ENCODE measurements at regions not wholly inside any gene's neighbourhood (a gene's known extent, or its start where the extent isn't known, plus 50 kb on each side); places are given as distances from the start of the nearest gene placed in this dataset.

- FAIRE-seq, result no peak
- no peak for TF ChIP-seq CTCF (IDR thresholded peaks at IDR 0.05; ENCODE audit: insufficient read depth, missing control alignments)
Measured at GRCh38 chr2:195545811-195546210, 111.2 kb upstream of the SLC39A10 start.

GRCh38 chr2:195543902-195544894 is 112.8 kb upstream of the SLC39A10 start:
- FAIRE-seq (no peak), DNase-seq (ENCODE audit: insufficient read length, low spot score) (no peak)
- no peak for TF ChIP-seq CTCF (IDR thresholded peaks at IDR 0.05; ENCODE audit: insufficient read depth, missing control alignments)

More at GRCh38 chr2:195545811-195546210, 111.2 kb upstream of the SLC39A10 start:
- DNase-seq (ENCODE audit: insufficient read length, low spot score), result no peak

GRCh38 chr2:195543063-195543462 is 114.0 kb upstream of the SLC39A10 start:
- DNase-seq (ENCODE audit: insufficient read length, low spot score) (no peak), FAIRE-seq (no peak)
- TF ChIP-seq CTCF (IDR thresholded peaks at IDR 0.05; ENCODE audit: insufficient read depth, missing control alignments), result no peak

GRCh38 chr2:195542067-195542466 is 115.0 kb upstream of the SLC39A10 start:
- FAIRE-seq, result no peak
- TF ChIP-seq CTCF (IDR thresholded peaks at IDR 0.05; ENCODE audit: insufficient read depth, missing control alignments), result no peak
- DNase-seq (ENCODE audit: insufficient read length, low spot score), result no peak

GRCh38 chr2:195538937-195539336 is 118.1 kb upstream of the SLC39A10 start:
- TF ChIP-seq CTCF (IDR thresholded peaks at IDR 0.05; ENCODE audit: insufficient read depth, missing control alignments), result no peak
- FAIRE-seq, result no peak
- no peak for DNase-seq (ENCODE audit: insufficient read length, low spot score)

GRCh38 chr2:195537811-195538210 is 119.2 kb upstream of the SLC39A10 start:
- FAIRE-seq (no peak), DNase-seq (ENCODE audit: insufficient read length, low spot score) (no peak)
- TF ChIP-seq CTCF (IDR thresholded peaks at IDR 0.05; ENCODE audit: insufficient read depth, missing control alignments), result no peak

GRCh38 chr2:195536906-195537305 is 120.1 kb upstream of the SLC39A10 start:
- FAIRE-seq (no peak), DNase-seq (ENCODE audit: insufficient read length, low spot score) (no peak)
- TF ChIP-seq CTCF (IDR thresholded peaks at IDR 0.05; ENCODE audit: insufficient read depth, missing control alignments), result no peak

Measured in D721Med (cell line).